PC-3 (cell line): ENCODE measurements at regions not wholly inside any gene's neighbourhood (a gene's known extent, or its start where the extent isn't known, plus 50 kb on each side); places are given as distances from the start of the nearest gene placed in this dataset.

ENCODE experiments used
- ATAC-seq: fragments of 200-7000 bp; cut with Tn5 transposase; 2 replicates; pipeline ENCODE4 v1.9.1; 2020; ENCODE audit warnings: mild to moderate bottlenecking, moderate library complexity
- BruUV-seq: library from RNA; stranded (reverse); fragments of 400-500 nt; replicated peaks from 2 replicates; lab custom pipeline; 2021; lab: Mats Ljungman, UMichigan
- CTCF ChIA-PET: fragments of 300-600 bp; sonication (Branson Sonifier 250); formaldehyde crosslinking; loops from one replicate; lab custom pipeline; 2022; ENCODE audit warnings: antibody characterized with exemption; lab: Charles Lee
- POLR2A ChIA-PET: fragments of 300-600 bp; sonication (Branson Sonifier 250); formaldehyde crosslinking; loops from one replicate; lab custom pipeline; 2022; ENCODE audit warnings: antibody characterized with exemption; ENCODE audit not compliant: unreplicated experiment; lab: Charles Lee
- DNase-seq: peaks from one replicate; pipeline ENCODE4 v3.0.0-alpha.2; 2015
- H2AFZ ChIP-seq: fragments of 300-600 bp; sonication (generic); 2 replicates; pipeline ENCODE4 v1.6.0; 2016; ENCODE audit warnings: antibody characterized with exemption, low read length
- H3F3A ChIP-seq: fragments of 300-600 bp; sonication (generic); one replicate; pipeline ENCODE4 v1.6.0; 2017; ENCODE audit warnings: antibody characterized with exemption, low read length, control low read depth, mild to moderate bottlenecking; ENCODE audit not compliant: unreplicated experiment
- H3K27ac ChIP-seq: fragments of 300-600 bp; sonication (generic); 2 replicates; pipeline ENCODE4 v1.5.1; 2016; ENCODE audit warnings: mild to moderate bottlenecking, low read length
- H3K27me3 ChIP-seq: fragments of 300-600 bp; sonication (generic); 2 replicates; pipeline ENCODE4 v1.6.1; 2016; ENCODE audit warnings: low read length, mixed read lengths
- H3K36me3 ChIP-seq: fragments of 300-600 bp; sonication (generic); 2 replicates; pipeline ENCODE4 v1.6.1; 2016; ENCODE audit warnings: low read depth, mixed run types, low read length, mixed read lengths
- H3K4me1 ChIP-seq: fragments of 300-600 bp; sonication (generic); 2 replicates; pipeline ENCODE4 v1.5.1; 2016; ENCODE audit warnings: low read length; ENCODE audit not compliant: insufficient read depth
- H3K4me2 ChIP-seq: fragments of 300-600 bp; sonication (generic); 2 replicates; pipeline ENCODE4 v1.6.0; 2016; ENCODE audit warnings: low read length
- H3K4me3 ChIP-seq: fragments of 300-600 bp; sonication (generic); 2 replicates; pipeline ENCODE4 v1.5.1; 2016; ENCODE audit warnings: mild to moderate bottlenecking, low read length, mixed read lengths
- H3K79me2 ChIP-seq: fragments of 300-600 bp; sonication (generic); 2 replicates; pipeline ENCODE4 v1.6.1; 2017; ENCODE audit warnings: low read length, mixed read lengths
- H3K9ac ChIP-seq: fragments of 300-600 bp; sonication (generic); 2 replicates; pipeline ENCODE4 v1.6.0; 2016; ENCODE audit warnings: mild to moderate bottlenecking, low read length
- H3K9me2 ChIP-seq: fragments of 300-600 bp; sonication (generic); replicated peaks from 2 replicates; pipeline ENCODE4 v1.6.1; 2016; ENCODE audit warnings: mixed run types, low read length, mixed read lengths
- H3K9me3 ChIP-seq: fragments of 300-600 bp; sonication (generic); 2 replicates; pipeline ENCODE4 v1.6.1; 2016; ENCODE audit warnings: low read length, mixed read lengths
- H4K20me1 ChIP-seq: fragments of 300-600 bp; sonication (generic); 2 replicates; pipeline ENCODE4 v1.6.1; 2016; ENCODE audit warnings: low read length, mixed read lengths
- CTCF ChIP-seq: fragments of 300-600 bp; sonication (generic); conservative IDR thresholded peaks from 2 replicates; pipeline ENCODE4 v1.5.1; 2017; ENCODE audit warnings: antibody characterized with exemption, low read depth, mild to moderate bottlenecking, low read length
- EZH2 ChIP-seq: fragments of 300-600 bp; sonication (generic); IDR thresholded peaks from one replicate; pipeline ENCODE4 v1.6.1; 2017; ENCODE audit warnings: antibody characterized with exemption, mild to moderate bottlenecking, low read length; ENCODE audit not compliant: unreplicated experiment
- EZH2phosphoT487 ChIP-seq: fragments of 300-600 bp; sonication (generic); IDR thresholded peaks from 2 replicates; pipeline ENCODE4 v1.6.1; 2018; ENCODE audit warnings: mild to moderate bottlenecking, antibody characterized with exemption, low read length, borderline replicate concordance
- intact Hi-C: fragments of 100-400 bp; cut with micrococcal nuclease; formaldehyde crosslinking; loops from 2 replicates; pipeline ENCODE4 v1.9.0; 2023

DNA sequence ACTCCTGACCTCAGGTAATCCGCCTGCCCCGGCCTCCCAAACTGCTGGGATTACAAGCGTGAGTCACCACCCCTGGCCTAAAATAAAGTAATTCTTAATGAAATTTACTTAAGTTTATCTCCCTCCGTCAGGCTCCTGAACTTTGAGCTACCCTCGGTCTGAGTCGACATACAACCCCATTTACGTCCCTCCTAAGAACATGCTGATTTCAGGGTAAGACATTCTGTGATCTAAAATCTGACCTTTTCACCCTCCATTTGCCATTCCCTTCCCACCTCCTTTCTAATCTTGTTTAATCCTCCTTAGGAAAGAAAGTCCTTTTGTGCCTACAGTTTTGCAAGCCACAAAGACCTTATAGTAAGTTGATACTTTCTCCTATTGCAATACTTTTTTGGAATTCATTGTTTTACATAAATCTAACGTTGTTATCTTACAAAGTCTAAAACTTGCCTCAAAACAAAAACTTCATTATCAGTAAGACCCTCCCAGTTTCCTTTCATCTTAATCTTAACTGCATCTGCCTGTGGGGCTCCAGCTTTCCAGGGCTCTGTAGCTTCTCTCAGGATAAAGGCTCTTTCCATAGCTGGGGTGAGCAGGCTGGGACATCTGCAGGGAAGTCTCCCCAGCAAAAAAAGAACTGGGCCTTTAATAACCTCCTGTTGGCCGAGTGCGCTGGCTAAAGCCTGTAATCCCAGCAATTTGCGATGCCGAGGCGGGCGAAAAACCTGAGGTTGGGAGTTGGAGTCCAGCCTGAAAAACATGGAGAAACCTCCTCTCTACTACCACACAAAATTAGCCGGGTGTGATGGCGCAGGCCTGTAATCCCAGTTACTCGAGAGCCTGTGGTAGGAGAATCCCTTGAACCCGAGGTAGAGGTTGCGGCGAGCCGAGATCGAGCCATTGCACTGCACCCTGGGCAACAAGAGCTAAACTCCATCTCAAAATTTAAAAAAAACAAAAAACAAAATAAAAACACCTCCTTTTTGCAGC lies 143.1 kb downstream of the ZNF737 start:
- H3K4me2 ChIP-seq, result no peak overlapping the region
- ChIA-PET POLR2A (no interaction called here), CTCF (no interaction called here)
- no peaks in the 10 kb centered on the region for H3K9me2 ChIP-seq
- H3K79me2 ChIP-seq, result no peaks in the 10 kb centered on the region
- H3K36me3 ChIP-seq, result no peaks in the 10 kb centered on the region
- H2AFZ ChIP-seq, result no peak overlapping the region
- no peaks in the 10 kb centered on the region for H3K4me1 ChIP-seq
- no peak for DNase-seq
- H3K9ac ChIP-seq, result no peak overlapping the region
- no peaks in the 10 kb centered on the region for H3F3A ChIP-seq
- 0 out of 2 replicates have a peak, but pooled peaks cover 4% of the 10 kb centered on the region for H3K9me3 ChIP-seq
- no peak for ATAC-seq
- H3K27ac ChIP-seq, result no peak overlapping the region
- TF ChIP-seq CTCF (no peak), EZH2 (no peak), EZH2phosphoT487 (no peak)
- H3K4me3 ChIP-seq, result no peak overlapping the region
- BruUV-seq, result no TSS peak
- no peaks in the 10 kb centered on the region for H4K20me1 ChIP-seq
- intact Hi-C loops, result no loop called here
- H3K27me3 ChIP-seq, result no peaks in the 10 kb centered on the region

DNA sequence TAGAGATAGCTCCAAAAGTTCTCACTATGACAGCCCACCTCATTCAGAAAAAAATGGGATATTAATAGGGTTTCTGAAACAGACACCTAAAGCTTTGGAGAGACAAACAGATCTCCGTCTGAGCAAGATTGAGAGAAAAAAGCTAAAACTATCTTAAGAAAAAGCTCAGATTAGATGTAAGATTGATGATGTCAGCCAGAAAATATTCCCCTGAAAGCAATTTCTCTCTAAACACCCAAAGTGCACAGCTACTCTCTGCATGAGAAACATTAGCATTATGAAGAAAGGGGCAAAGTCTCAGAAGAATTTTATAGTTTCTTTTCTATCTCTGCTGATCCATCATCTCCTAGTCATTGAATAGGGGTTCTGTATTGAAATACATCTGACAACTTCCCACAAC lies 148.9 kb downstream of the ZNF737 start:
- POLR2A ChIA-PET, result interaction anchor here (0.6 kb wide), 1 partner anchor 38 kb away, joined by 6 read pairs; no protein-coding TSS in a partner anchor
- intact Hi-C loops, result no loop called here
- Histone ChIP-seq H3K4me2 (no peak overlapping the region), H3K4me1 (no peaks in the 10 kb centered on the region), H3K9me2 (no peaks in the 10 kb centered on the region), H3K9me3 (peaks cover 18% of the 10 kb centered on the region; the same call in 1 of the 2 replicates), H3K27me3 (no peaks in the 10 kb centered on the region), H3F3A (no peaks in the 10 kb centered on the region), H3K27ac (no peak overlapping the region), H3K79me2 (no peaks in the 10 kb centered on the region), H3K36me3 (no peaks in the 10 kb centered on the region), H3K9ac (no peak overlapping the region), H4K20me1 (no peaks in the 10 kb centered on the region), H2AFZ (no peak overlapping the region), H3K4me3 (no peak overlapping the region)
- TF ChIP-seq CTCF (no peak), EZH2phosphoT487 (no peak), EZH2 (no peak)
- ATAC-seq (no peak), DNase-seq (no peak)
- no TSS peak for BruUV-seq
- CTCF ChIA-PET, result no interaction called here

- no peak overlapping the region for H2AFZ ChIP-seq
- no peaks in the 10 kb centered on the region for H3K79me2 ChIP-seq
- H3K36me3 ChIP-seq, result no peaks in the 10 kb centered on the region; the same call in 1 of the 2 replicates
- H3K4me2 ChIP-seq, result no peak overlapping the region
- POLR2A ChIA-PET, result no interaction called here
- no peak overlapping the region for H3K27ac ChIP-seq
- DNase-seq (no peak), ATAC-seq (no peak)
- H3K9me3 ChIP-seq, result peaks cover 15% of the 10 kb centered on the region; the same call in 1 of the 2 replicates
- intact Hi-C loops, result no loop called here
- no peaks in the 10 kb centered on the region for H3K4me1 ChIP-seq
- TF ChIP-seq EZH2phosphoT487, result no peak
- no peak for TF ChIP-seq CTCF
- no peak for TF ChIP-seq EZH2
- H3K9me2 ChIP-seq, result no peaks in the 10 kb centered on the region
- CTCF ChIA-PET, result no interaction called here
- H3K27me3 ChIP-seq, result no peaks in the 10 kb centered on the region
- no TSS peak for BruUV-seq
- H3K9ac ChIP-seq, result no peak overlapping the region
- H3F3A ChIP-seq, result no peaks in the 10 kb centered on the region
- H3K4me3 ChIP-seq, result no peak overlapping the region
- H4K20me1 ChIP-seq, result no peaks in the 10 kb centered on the region
Measured at GRCh38 chr19:20414120-20414519, 151.5 kb downstream of the ZNF737 start.
